GM10266 (cell line): ENCODE measurements at regions not wholly inside any gene's neighbourhood (a gene's known extent, or its start where the extent isn't known, plus 50 kb on each side); places are given as distances from the start of the nearest gene placed in this dataset.

Experiments
- DNase-seq: peaks from one replicate; pipeline ENCODE4 v3.0.0; 2012; ENCODE audit errors: extremely low spot score
- CTCF ChIP-seq: IDR thresholded peaks from 2 replicates; pipeline ENCODE4 v1.5.1; 2012; ENCODE audit warnings: mild to moderate bottlenecking, low read depth; ENCODE audit not compliant: control insufficient read depth, insufficient read depth; ENCODE audit errors: missing control alignments

GRCh38 chr5:171641891-171642290 lies 143.7 kb upstream of the SMIM23 start:
- no peak for DNase-seq
- no peak for TF ChIP-seq CTCF

GRCh38 chr5:171642894-171643293 lies 142.7 kb upstream of the SMIM23 start:
- DNase-seq: no peak
- no peak for TF ChIP-seq CTCF

- no peak for TF ChIP-seq CTCF
These were observed 141.1 kb upstream of the SMIM23 start for GRCh38 chr5:171644536-171644935.

GRCh38 chr5:171646102-171647042 lies 139.2 kb upstream of the SMIM23 start:
- TF ChIP-seq CTCF: no peak
- no peak for DNase-seq

More at GRCh38 chr5:171644536-171644935, 141.1 kb upstream of the SMIM23 start:
- no peak for DNase-seq

- no peak for TF ChIP-seq CTCF
- no peak for DNase-seq
These were observed 138.3 kb upstream of the SMIM23 start for GRCh38 chr5:171647043-171647903.

GRCh38 chr5:171647904-171648260 lies 137.7 kb upstream of the SMIM23 start:
- DNase-seq: no peak
- TF ChIP-seq CTCF: no peak
